PC-3 (cell line): ENCODE measurements at regions not wholly inside any gene's neighbourhood (a gene's known extent, or its start where the extent isn't known, plus 50 kb on each side); places are given as distances from the start of the nearest gene placed in this dataset.

Source experiments
- EZH2phosphoT487 ChIP-seq: fragments of 300-600 bp; sonication (generic); IDR thresholded peaks from 2 replicates; pipeline ENCODE4 v1.6.1; 2018; ENCODE audit warnings: mild to moderate bottlenecking, antibody characterized with exemption, low read length, borderline replicate concordance
- TF ChIP-seq, protein P1 (sequence below): fragments of 300-600 bp; sonication (generic); conservative IDR thresholded peaks from 2 replicates; pipeline ENCODE4 v1.5.1; 2017; ENCODE audit warnings: antibody characterized with exemption, low read depth, mild to moderate bottlenecking, low read length

GRCh38 chr3:159458010-159458409 is 530.6 kb upstream of the IL12A start:
- TF ChIP-seq, protein P1, sequence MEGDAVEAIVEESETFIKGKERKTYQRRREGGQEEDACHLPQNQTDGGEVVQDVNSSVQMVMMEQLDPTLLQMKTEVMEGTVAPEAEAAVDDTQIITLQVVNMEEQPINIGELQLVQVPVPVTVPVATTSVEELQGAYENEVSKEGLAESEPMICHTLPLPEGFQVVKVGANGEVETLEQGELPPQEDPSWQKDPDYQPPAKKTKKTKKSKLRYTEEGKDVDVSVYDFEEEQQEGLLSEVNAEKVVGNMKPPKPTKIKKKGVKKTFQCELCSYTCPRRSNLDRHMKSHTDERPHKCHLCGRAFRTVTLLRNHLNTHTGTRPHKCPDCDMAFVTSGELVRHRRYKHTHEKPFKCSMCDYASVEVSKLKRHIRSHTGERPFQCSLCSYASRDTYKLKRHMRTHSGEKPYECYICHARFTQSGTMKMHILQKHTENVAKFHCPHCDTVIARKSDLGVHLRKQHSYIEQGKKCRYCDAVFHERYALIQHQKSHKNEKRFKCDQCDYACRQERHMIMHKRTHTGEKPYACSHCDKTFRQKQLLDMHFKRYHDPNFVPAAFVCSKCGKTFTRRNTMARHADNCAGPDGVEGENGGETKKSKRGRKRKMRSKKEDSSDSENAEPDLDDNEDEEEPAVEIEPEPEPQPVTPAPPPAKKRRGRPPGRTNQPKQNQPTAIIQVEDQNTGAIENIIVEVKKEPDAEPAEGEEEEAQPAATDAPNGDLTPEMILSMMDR: no peak
- TF ChIP-seq EZH2phosphoT487: no peak
